ENCODE measurements at regions not wholly inside any gene's neighbourhood (a gene's known extent, or its start where the extent isn't known, plus 50 kb on each side); places are given as distances from the start of the nearest gene placed in this dataset.

DNA sequence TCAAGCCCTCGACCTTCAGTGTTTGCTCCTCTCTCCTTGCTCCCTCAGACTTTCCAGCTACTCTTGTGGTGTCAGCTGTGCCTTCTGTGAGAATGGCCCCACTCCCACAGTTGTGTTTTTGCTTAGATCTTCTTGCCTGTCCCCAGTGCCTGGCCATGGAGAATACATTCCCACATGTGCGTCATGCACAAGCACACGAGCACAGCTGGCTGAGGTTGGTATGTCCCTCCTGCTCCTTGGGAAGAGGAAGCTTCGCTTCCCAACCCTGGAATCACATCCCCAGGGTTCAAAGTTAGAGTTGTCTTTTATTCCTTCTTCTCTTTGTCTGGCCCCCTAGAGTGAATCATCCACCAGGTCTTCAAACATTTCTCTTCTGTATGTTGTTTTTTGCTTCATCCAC, 518.6 kb downstream of the CCDC171 start:
- TF ChIP-seq POLR2AphosphoS5 (IDR thresholded peaks at IDR 0.05; ENCODE audit: low read depth, low read length) (no peak), CTCF (IDR thresholded peaks at IDR 0.05) (no peak), REST (IDR thresholded peaks at IDR 0.05; ENCODE audit: insufficient read depth in 1 of 2, low read depth in 2 of 2, low read length in 1 of 2) (no peak), SIN3A (IDR thresholded peaks at IDR 0.05; ENCODE audit: borderline replicate concordance, insufficient read depth, low read depth, low read length) (no peak)
